Stimulated activated CD4-positive, alpha-beta T cell treated with anti-CD3 and anti-CD28 coated beads, Interleukin-2, amount 100 ng/mL, for 48 hours (primary cell): ENCODE measurements at regions not wholly inside any gene's neighbourhood (a gene's known extent, or its start where the extent isn't known, plus 50 kb on each side); places are given as distances from the start of the nearest gene placed in this dataset.
"Not testable (repeated sequence)": the region's sequence is repeated elsewhere in the genome, so short reads cannot be mapped to it uniquely, and the experiment has no call there.

ENCODE experiments used
- DNase-seq, 2 donors: peaks; one replicate each; pipeline ENCODE4 v3.0.0-alpha.2; 2020

DNA sequence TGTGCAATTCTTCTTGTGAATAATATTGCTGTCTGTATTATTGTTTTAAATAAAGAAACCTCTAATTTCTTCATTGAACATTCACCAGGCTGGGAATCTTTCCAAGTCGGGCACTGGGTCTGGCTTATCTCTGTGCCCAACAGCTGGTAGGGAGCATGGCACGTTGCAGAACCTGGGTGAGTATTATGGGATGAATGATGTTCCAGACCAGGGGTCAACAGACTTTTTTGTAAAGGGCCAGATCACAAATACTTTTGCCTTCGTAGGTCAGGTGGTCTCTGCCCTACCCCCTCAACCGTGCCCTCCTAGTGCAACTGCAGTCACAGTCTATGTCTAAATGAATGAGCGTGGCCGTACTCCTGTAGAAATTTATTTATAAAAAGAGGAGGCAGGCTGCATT is 81.6 kb upstream of the FOXQ1 start:
- DNase-seq, result no peak

GRCh38 chr6:1229808-1230207 is 82.1 kb upstream of the FOXQ1 start:
- DNase-seq, result no peak

- DNase-seq, result no peak
Observed at GRCh38 chr6:1229301-1229700, 82.6 kb upstream of the FOXQ1 start.

DNA sequence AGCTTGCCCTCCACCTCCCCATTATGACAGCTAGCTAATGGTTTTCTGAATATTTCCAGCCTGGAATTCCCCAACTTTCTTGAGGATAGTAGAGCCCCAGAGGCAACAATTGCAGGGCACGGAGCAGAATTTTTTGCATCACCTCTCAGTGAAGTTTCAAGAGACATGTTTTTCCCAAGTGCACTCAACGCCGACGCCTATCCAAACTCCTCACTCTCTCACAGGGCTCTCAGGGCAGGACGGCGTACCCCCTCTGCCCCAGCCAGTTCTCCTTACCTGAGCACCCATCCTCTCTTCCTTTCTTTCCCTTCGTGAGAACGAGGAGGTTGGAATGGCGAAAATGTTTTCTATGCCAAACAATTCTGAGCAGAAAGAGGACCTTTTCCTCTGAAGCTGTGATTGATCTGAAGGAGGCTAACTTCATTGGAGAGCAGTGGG is 83.1 kb upstream of the FOXQ1 start:
- DNase-seq, result no peak

- no peak for DNase-seq
Observed at GRCh38 chr6:1227935-1228753, 83.8 kb upstream of the FOXQ1 start.

GRCh38 chr6:1227600-1227934 is 84.3 kb upstream of the FOXQ1 start:
- no peak for DNase-seq

GRCh38 chr6:1226277-1227099 is 85.4 kb upstream of the FOXQ1 start:
- DNase-seq, result no peak

DNA sequence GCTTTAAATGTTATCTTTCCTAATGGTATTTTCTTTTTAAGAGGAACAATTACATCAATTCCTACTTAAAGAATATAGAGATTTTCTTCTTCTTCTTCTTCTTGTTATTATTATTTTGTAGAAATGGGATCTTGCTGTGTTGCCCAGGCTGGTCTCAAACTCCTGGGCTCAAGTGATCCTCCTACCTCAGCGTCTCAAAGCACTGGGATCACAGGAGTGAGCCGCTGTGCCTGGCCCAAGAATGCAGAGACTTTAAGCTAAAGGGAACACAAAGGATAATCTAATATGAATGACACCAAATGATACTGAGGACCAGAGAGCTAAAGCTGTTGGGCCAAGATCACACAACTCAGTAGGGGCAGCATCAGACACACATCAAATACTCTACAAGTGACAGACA is 87.4 kb upstream of the FOXQ1 start:
- no peak for DNase-seq

DNA sequence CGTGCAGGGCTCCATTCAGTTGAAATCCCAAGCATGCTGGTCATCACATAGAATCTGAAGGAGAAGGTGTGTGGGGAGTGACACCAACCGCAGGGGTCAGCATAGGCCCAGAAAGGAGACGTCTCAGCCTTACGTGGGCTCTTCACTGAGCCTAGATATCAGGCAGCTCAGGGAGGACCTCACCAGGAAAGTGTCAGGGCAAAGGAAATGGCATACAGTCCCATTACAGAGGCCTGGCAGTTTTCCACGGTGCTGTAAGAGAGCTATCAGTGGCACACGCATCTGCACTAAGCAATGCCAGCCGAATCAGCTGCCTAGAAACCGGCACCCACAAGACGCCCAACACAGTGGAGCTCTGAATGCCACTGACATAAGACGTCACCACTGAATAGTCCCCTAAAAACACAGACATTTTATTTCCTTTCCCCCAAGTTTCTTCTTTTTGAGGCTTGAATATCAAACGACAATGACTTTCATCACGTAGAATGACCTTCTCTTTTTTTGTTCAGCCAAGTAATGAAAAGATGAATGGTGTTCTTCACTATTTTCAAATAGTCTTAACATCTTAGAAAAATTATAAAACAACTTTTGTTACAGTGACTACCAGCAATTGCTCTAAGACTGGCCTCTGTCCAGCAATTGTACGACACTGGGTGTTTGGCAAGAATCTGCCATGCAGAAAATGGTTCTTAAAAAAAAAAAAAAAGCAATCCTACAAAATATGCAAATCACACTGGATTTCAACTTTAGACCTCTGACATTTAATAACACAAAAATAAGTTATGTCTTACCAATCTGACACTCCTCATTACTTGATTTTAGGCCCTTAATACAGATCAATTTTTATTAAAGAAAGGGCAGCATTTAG is 88.9 kb upstream of the FOXQ1 start:
- DNase-seq, result no peak

DNA sequence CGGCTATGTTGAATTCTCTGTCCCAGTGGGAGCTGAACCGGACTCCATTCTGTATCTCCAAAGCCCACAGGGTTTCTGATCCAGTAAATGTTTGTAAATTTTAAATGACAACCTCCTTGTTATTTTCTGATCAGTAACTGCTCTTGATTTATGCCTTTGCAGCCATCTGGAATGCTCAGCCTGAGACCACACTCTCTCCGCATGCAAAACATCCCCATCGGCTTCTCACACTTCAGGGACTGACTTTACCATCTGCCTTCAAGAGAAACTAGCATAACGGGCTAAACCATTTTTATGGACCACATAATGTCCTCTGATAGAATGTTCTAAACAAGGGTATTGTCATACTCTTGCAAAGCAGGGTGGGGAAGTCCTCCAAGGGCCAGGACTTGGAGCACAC is 94.5 kb upstream of the FOXQ1 start:
- no peak for DNase-seq

- no peak for DNase-seq
Observed at GRCh38 chr6:1216488-1216974, 95.4 kb upstream of the FOXQ1 start.

DNA sequence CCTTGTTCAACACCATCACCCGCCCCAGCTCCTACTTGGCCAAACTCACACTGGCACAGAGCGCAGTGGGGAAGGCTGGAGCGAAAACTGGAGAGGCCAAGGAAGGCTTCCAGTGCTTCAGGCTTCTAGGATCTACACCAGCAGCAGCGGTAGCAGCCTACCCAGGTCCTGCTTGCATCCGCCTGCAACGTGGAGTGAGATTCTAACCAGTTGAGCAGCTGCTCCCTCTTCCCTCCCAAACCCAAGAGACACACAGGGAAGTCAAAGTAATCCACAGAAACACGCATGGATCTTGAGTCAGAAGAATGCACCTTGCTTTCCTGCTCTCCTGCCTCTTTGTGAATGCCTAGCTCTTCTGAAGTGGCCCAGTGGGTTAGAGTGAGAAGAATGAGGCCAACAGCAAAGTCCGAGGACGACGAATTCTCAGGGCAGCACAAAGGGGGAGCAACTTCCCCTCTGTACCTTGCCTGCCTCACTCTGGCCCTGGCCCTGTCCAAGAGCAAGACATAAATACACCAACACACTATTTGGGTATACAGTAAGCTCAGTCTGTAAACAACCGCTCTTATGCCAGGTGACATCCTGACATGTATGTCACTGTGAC is 95.9 kb upstream of the FOXQ1 start:
- DNase-seq, result no peak

GRCh38 chr6:1215023-1215422 is 96.9 kb upstream of the FOXQ1 start:
- no peak for DNase-seq

- no peak for DNase-seq
Observed at GRCh38 chr6:1212919-1213318, 99.0 kb upstream of the FOXQ1 start.

DNA sequence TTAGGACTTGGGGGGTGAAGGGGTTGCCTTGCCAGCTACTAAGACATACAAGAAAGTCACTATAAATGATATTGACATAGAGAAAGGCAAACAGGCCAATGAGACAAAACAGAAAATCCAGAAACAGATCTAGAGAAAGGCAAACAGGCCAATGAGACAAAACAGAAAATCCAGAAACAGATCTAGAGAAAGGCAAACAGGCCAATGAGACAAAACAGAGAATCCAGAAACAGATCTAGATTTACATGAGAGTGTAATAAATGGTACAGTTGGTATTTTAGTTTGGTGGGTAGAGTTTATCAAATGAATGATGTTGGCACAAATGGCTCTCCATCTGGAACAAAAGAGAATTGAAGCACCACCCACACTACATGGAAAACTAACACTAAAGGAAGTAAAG is 99.8 kb upstream of the FOXQ1 start:
- DNase-seq, result not testable (repeated sequence)

DNA sequence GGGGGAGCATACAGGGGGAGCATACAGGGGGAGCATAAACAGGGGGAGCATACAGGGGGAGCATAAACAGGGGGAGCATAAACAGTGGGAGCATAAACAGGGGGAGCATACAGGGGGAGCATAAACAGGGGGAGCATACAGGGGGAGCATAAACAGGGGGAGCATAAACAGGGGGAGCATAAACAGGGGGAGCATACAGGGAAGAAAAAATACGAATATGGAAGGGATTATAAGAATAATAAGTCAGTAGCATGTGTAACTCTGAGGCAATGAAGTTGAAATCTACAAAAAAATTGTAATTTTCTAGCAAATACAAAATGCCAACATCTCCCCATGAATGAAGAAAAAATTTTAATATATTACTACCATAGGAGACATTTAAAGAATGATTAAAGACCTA is 101.3 kb upstream of the FOXQ1 start:
- DNase-seq, result not testable (repeated sequence)

GRCh38 chr6:1208876-1209275 is 103.0 kb upstream of the FOXQ1 start:
- no peak for DNase-seq

DNA sequence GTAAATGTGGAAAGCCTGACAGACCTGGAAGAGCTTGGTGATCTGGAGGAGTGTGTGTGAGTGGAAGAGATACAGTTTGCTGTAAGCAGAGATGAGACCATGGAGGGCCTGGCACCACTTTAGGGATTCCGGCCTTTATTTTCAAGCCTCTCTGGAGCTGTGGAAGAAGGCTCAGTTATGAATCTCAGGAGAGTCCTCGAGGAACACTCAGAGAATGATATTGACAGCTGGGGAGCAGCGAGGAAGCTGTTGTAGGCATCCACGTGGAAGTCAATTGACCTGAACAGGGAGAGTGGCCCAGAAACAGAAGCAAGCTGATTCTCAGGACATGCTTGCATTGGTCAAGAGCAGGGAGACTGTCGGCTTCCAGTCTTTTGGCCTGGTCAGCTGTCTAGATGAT is 108.4 kb upstream of the FOXQ1 start:
- DNase-seq, result no peak

- no peak for DNase-seq
Observed at GRCh38 chr6:1202201-1202600, 109.7 kb upstream of the FOXQ1 start.

- DNase-seq, result peak in 1 of 2 donors; percentile 6
Observed at GRCh38 chr6:1201547-1202200, 110.2 kb upstream of the FOXQ1 start.

- DNase-seq, result no peak
Observed at GRCh38 chr6:1200409-1201101, 111.3 kb upstream of the FOXQ1 start.

GRCh38 chr6:1200081-1200408 is 111.9 kb upstream of the FOXQ1 start:
- DNase-seq, result no peak
